ENCODE measurements at regions not wholly inside any gene's neighbourhood (a gene's known extent, or its start where the extent isn't known, plus 50 kb on each side); places are given as distances from the start of the nearest gene placed in this dataset.

DNA sequence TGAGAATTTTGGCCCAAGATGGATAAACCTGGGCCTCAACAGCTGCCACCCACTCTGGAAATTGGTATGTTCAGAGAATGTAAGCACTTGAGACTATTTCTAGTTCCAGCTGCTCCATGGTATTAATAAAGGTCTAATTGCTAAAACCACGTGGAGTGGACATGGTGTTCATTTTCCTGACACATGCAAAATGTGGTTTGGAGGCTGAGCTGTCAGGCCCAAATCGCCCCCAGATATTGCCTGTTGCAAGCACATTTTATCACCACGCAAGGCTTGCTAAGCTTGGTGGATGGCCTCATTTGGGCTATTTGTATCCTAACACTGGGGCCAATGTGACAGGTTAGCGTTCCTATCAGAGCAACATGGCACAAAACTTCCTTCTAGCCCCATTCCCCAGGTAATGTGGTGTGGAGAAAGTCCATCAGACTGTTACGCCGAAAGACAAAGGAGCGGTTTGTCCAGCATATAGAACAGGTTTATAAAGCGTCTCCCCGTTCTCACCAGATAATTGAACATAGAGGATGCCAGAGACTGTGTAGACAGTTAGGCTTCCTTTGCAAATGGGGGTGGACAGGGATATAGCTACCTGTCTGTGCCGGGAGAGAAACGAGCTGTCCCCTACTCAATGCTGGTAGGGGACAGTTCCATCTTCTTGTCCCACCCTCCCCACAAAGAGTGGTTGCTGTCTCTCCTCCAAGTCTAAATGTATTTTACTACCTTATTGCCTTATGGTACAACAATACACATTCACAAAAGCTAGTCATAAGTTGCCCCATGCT, 78.0 kb upstream of the ANKRD1 start:
- TF ChIP-seq TAF1 (IDR thresholded peaks at IDR 0.05; ENCODE audit: low read depth, low read length) (no peak), POLR2AphosphoS5 (IDR thresholded peaks at IDR 0.05; ENCODE audit: low read depth, low read length) (no peak), SPI1 (IDR thresholded peaks at IDR 0.05; ENCODE audit: low read depth, low read length) (no peak), POLR2A (IDR thresholded peaks at IDR 0.05; ENCODE audit: low read depth, low read length) (no peak), POU2F2 (IDR thresholded peaks at IDR 0.05; ENCODE audit: low read depth, low read length) (peak; percentile 74; the same call in 1 of the 2 replicates)
